ENCODE measurements at regions not wholly inside any gene's neighbourhood (a gene's known extent, or its start where the extent isn't known, plus 50 kb on each side); places are given as distances from the start of the nearest gene placed in this dataset.

DNA sequence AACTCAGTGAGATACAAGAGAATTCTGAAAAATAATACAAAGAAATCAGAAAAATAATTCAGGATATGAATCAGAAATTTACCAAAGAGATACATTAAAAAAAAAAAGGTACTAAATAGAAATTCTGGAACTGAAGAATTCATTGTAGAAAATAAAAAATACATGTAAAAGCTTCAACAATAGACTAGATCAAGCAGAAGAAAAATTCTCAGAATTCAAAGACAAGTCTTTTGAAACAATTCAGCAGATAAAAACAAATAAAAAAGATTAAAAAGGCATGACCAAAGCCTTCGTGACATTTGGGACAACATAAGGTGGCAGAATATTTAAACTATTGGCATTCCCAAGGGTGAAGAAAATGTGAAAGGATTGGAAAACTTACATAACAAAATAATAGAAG lies 133.1 kb upstream of the CNOT2 start:
- TF ChIP-seq, protein P1, sequence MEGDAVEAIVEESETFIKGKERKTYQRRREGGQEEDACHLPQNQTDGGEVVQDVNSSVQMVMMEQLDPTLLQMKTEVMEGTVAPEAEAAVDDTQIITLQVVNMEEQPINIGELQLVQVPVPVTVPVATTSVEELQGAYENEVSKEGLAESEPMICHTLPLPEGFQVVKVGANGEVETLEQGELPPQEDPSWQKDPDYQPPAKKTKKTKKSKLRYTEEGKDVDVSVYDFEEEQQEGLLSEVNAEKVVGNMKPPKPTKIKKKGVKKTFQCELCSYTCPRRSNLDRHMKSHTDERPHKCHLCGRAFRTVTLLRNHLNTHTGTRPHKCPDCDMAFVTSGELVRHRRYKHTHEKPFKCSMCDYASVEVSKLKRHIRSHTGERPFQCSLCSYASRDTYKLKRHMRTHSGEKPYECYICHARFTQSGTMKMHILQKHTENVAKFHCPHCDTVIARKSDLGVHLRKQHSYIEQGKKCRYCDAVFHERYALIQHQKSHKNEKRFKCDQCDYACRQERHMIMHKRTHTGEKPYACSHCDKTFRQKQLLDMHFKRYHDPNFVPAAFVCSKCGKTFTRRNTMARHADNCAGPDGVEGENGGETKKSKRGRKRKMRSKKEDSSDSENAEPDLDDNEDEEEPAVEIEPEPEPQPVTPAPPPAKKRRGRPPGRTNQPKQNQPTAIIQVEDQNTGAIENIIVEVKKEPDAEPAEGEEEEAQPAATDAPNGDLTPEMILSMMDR (conservative IDR thresholded peaks at IDR 0.05 in 1 of 2, IDR thresholded peaks at IDR 0.05 in 1 of 2; ENCODE audit: extremely low read depth in 1 of 2, insufficient read depth in 1 of 2, low read depth in 1 of 2, low read length in 2 of 2) = no peak
- no peak for TF ChIP-seq EZH2 (IDR thresholded peaks at IDR 0.05; ENCODE audit: borderline replicate concordance, low read length)
